ENCODE measurements at regions not wholly inside any gene's neighbourhood (a gene's known extent, or its start where the extent isn't known, plus 50 kb on each side); places are given as distances from the start of the nearest gene placed in this dataset.

- Histone ChIP-seq H3K4me3 (no peak overlapping the region), H3K36me3 (ENCODE audit: insufficient read depth, low read length) (no peaks in the 10 kb centered on the region), H3K27ac (no peak overlapping the region), H3K9ac (ENCODE audit: insufficient read length) (no peak overlapping the region), H3K9me3 (ENCODE audit: low read depth, low read length) (no peaks in the 10 kb centered on the region)
- TF ChIP-seq FOXP2 (optimal IDR thresholded peaks at IDR 0.05; ENCODE audit: control extremely low read depth, extremely low read length, insufficient read depth) (no peak), EZH2 (IDR thresholded peaks at IDR 0.05) (no peak), POLR2AphosphoS5 (IDR thresholded peaks at IDR 0.05; ENCODE audit: borderline replicate concordance, low read depth, low read length) (no peak)
- DNase-seq (ENCODE audit: low read depth, low spot score) = no peak
Measured at GRCh38 chr7:85773116-85773728, 586.4 kb upstream of the SEMA3D start.

- no peak for TF ChIP-seq POLR2AphosphoS5 (IDR thresholded peaks at IDR 0.05; ENCODE audit: borderline replicate concordance, low read depth, low read length)
- TF ChIP-seq EZH2 (IDR thresholded peaks at IDR 0.05) = no peak
- TF ChIP-seq FOXP2 (optimal IDR thresholded peaks at IDR 0.05; ENCODE audit: control extremely low read depth, extremely low read length, insufficient read depth) = no peak
- H3K9ac ChIP-seq (ENCODE audit: insufficient read length) = no peak overlapping the region
- H3K27ac ChIP-seq = no peak overlapping the region
- no peaks in the 10 kb centered on the region for H3K9me3 ChIP-seq (ENCODE audit: low read depth, low read length)
- no peaks in the 10 kb centered on the region for H3K36me3 ChIP-seq (ENCODE audit: insufficient read depth, low read length)
- DNase-seq (ENCODE audit: low read depth, low spot score) = no peak
- H3K4me3 ChIP-seq = no peak overlapping the region
Measured at GRCh38 chr7:85771516-85771915, 584.7 kb upstream of the SEMA3D start.

GRCh38 chr7:85770332-85770731 lies 583.5 kb upstream of the SEMA3D start:
- DNase-seq (ENCODE audit: low read depth, low spot score) = no peak
- Histone ChIP-seq H3K9ac (ENCODE audit: insufficient read length) (no peak overlapping the region), H3K27ac (no peak overlapping the region), H3K9me3 (ENCODE audit: low read depth, low read length) (no peaks in the 10 kb centered on the region), H3K4me3 (no peak overlapping the region), H3K36me3 (ENCODE audit: insufficient read depth, low read length) (no peaks in the 10 kb centered on the region)
- no peak for TF ChIP-seq POLR2AphosphoS5 (IDR thresholded peaks at IDR 0.05; ENCODE audit: borderline replicate concordance, low read depth, low read length)
- no peak for TF ChIP-seq FOXP2 (optimal IDR thresholded peaks at IDR 0.05; ENCODE audit: control extremely low read depth, extremely low read length, insufficient read depth)
- TF ChIP-seq EZH2 (IDR thresholded peaks at IDR 0.05) = no peak

- H3K36me3 ChIP-seq (ENCODE audit: insufficient read depth, low read length) = no peaks in the 10 kb centered on the region
- no peaks in the 10 kb centered on the region for H3K9me3 ChIP-seq (ENCODE audit: low read depth, low read length)
- H3K27ac ChIP-seq = no peak overlapping the region
- no peak overlapping the region for H3K9ac ChIP-seq (ENCODE audit: insufficient read length)
- no peak overlapping the region for H3K4me3 ChIP-seq
- TF ChIP-seq POLR2AphosphoS5 (IDR thresholded peaks at IDR 0.05; ENCODE audit: borderline replicate concordance, low read depth, low read length) (no peak), FOXP2 (optimal IDR thresholded peaks at IDR 0.05; ENCODE audit: control extremely low read depth, extremely low read length, insufficient read depth) (no peak), EZH2 (IDR thresholded peaks at IDR 0.05) (no peak)
- no peak for DNase-seq (ENCODE audit: low read depth, low spot score)
Measured at GRCh38 chr7:85765698-85766298, 578.9 kb upstream of the SEMA3D start.

- Histone ChIP-seq H3K27ac (no peak overlapping the region), H3K9ac (ENCODE audit: insufficient read length) (no peak overlapping the region), H3K36me3 (ENCODE audit: insufficient read depth, low read length) (no peaks in the 10 kb centered on the region), H3K9me3 (ENCODE audit: low read depth, low read length) (no peaks in the 10 kb centered on the region), H3K4me3 (no peak overlapping the region)
- no peak for DNase-seq (ENCODE audit: low read depth, low spot score)
- TF ChIP-seq FOXP2 (optimal IDR thresholded peaks at IDR 0.05; ENCODE audit: control extremely low read depth, extremely low read length, insufficient read depth) = no peak
- no peak for TF ChIP-seq POLR2AphosphoS5 (IDR thresholded peaks at IDR 0.05; ENCODE audit: borderline replicate concordance, low read depth, low read length)
- TF ChIP-seq EZH2 (IDR thresholded peaks at IDR 0.05) = no peak
Measured at GRCh38 chr7:85764034-85764433, 577.2 kb upstream of the SEMA3D start.

DNA sequence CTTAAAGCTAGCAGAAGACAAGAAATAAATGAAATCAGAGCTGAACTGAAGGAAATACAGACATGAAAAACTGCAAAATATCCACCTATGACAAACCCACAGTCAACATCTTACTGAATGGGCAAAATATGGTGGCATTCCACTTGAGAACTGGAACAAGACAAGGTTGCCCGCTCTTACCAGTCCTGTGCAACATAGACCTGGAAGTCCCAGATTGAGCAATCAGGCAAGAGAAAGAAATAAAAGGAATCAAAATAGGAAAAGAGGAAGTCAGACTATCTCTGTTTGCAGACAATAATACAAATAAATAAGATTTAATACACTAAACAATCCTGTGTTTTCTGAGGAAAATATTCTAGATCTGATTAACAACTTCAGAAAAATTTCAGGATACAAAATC lies 570.5 kb upstream of the SEMA3D start:
- DNase-seq (ENCODE audit: low read depth, low spot score) = no peak
- TF ChIP-seq POLR2AphosphoS5 (IDR thresholded peaks at IDR 0.05; ENCODE audit: borderline replicate concordance, low read depth, low read length) (no peak), FOXP2 (optimal IDR thresholded peaks at IDR 0.05; ENCODE audit: control extremely low read depth, extremely low read length, insufficient read depth) (no peak), EZH2 (IDR thresholded peaks at IDR 0.05) (no peak)
- Histone ChIP-seq H3K36me3 (ENCODE audit: insufficient read depth, low read length) (no peaks in the 10 kb centered on the region), H3K27ac (no peak overlapping the region), H3K9me3 (ENCODE audit: low read depth, low read length) (no peaks in the 10 kb centered on the region), H3K4me3 (no peak overlapping the region), H3K9ac (ENCODE audit: insufficient read length) (no peak overlapping the region)

DNA sequence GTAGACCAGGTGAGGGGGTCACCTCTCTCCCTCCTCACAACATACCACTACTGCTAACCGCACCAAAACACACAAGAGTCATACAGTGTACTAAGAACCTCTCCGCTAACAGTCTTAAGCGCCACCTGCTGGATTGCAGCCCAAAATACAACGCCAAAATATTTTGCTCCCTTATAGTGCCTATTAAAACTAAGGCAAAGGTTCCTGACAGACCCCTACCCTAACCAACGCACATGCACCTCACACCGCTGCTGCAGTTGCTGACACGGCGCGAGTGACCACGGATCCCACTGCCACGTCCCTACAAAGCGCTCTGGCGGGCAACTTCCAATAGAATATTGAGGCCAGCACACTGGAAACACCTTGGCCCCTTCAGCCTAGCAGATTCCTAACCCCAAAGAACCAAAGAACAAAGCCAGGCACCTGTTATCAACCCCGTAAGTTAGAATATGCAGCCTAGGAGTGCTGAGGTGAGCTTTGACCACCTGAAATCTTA lies 563.6 kb upstream of the SEMA3D start:
- no peaks in the 10 kb centered on the region for H3K36me3 ChIP-seq (ENCODE audit: insufficient read depth, low read length)
- peak; percentile 22 for DNase-seq (ENCODE audit: low read depth, low spot score)
- TF ChIP-seq POLR2AphosphoS5 (IDR thresholded peaks at IDR 0.05; ENCODE audit: borderline replicate concordance, low read depth, low read length) (no peak), EZH2 (IDR thresholded peaks at IDR 0.05) (no peak), FOXP2 (optimal IDR thresholded peaks at IDR 0.05; ENCODE audit: control extremely low read depth, extremely low read length, insufficient read depth) (no peak)
- 0 out of 2 replicates have a peak, but pooled peaks cover 8% of the 10 kb centered on the region for H3K9me3 ChIP-seq (ENCODE audit: low read depth, low read length)
- no peak overlapping the region for H3K27ac ChIP-seq
- no peak overlapping the region for H3K4me3 ChIP-seq
- H3K9ac ChIP-seq (ENCODE audit: insufficient read length) = no peak overlapping the region

DNA sequence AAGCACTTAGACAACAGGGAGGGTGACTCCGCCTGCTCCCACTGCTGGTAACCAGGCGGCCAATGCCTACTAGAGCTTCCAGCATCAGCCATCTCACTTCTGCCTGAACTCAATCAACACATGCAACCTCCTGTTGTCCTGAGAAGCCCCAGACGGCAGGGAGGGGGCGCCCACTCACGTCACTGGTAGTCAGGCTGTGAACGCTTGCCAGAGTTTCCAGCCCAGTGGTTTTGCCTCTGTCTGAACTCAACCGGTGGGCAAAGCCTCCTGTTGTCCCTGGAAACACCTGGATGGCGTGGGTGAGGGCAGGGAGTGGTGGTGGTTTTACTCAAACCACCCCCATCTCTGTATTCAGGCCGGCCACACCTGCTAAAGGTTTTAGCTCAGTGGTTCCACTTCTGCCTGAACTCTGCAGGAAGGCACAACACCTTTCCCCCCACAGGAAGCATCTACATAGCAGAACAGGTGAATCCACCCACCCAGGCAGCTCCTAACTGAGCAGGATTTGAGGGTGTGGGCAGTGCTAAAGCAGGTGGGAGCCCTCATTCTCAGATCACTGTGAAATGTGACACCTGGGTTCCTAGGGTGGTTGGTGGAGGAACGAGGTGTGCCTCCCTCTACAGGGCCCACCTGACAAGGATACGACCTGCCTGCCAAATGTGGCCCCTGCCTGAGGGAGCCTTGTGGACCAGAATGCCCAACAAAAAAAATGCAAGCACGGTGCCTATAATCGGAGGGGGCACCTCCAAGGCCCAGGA lies 563.0 kb upstream of the SEMA3D start:
- no peak overlapping the region for H3K4me3 ChIP-seq
- no peak overlapping the region for H3K27ac ChIP-seq
- no peak for TF ChIP-seq POLR2AphosphoS5 (IDR thresholded peaks at IDR 0.05; ENCODE audit: borderline replicate concordance, low read depth, low read length)
- no peak for TF ChIP-seq FOXP2 (optimal IDR thresholded peaks at IDR 0.05; ENCODE audit: control extremely low read depth, extremely low read length, insufficient read depth)
- TF ChIP-seq EZH2 (IDR thresholded peaks at IDR 0.05) = no peak
- no peak overlapping the region for H3K9ac ChIP-seq (ENCODE audit: insufficient read length)
- no peaks in the 10 kb centered on the region for H3K36me3 ChIP-seq (ENCODE audit: insufficient read depth, low read length)
- no peak for DNase-seq (ENCODE audit: low read depth, low spot score)
- 0 out of 2 replicates have a peak, but pooled peaks cover 8% of the 10 kb centered on the region for H3K9me3 ChIP-seq (ENCODE audit: low read depth, low read length)

All from SK-N-MC (cell line).